ENCODE measurements at regions not wholly inside any gene's neighbourhood (a gene's known extent, or its start where the extent isn't known, plus 50 kb on each side); places are given as distances from the start of the nearest gene placed in this dataset.
"Not testable (repeated sequence)": the region's sequence is repeated elsewhere in the genome, so short reads cannot be mapped to it uniquely, and the experiment has no call there.

DNA sequence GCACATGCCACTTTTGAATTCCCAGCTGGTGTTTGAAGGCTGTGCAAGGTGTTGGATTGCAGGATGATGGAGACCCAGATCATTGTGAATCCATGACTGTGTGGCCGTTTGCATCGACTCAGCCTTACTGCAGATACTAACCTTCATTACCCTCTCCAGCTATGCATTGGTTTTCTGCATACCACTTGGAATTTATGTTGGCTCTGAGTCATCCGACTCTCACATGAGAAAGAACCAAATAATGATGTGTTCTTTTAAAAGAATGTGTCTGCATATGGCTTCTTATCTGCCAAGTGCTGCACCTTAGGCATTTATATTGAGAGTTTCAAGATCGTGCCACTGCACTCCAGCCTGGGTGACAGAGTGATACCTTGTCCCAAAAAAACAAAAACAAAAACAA lies 106.7 kb upstream of the PRKX start:
- no peak for DNase-seq (ENCODE audit: low read depth, low spot score)
- Mint-ChIP-seq H3K4me1 (peaks cover under 1% of the 10 kb centered on the region), H3K27me3 (ENCODE audit: low read depth) (peaks cover under 1% of the 10 kb centered on the region), H3K36me3 (ENCODE audit: low read depth) (peaks cover 26% of the 10 kb centered on the region), H3K9me3 (no peaks in the 10 kb centered on the region), H3K4me3 (no peak overlapping the region), H3K27ac (ENCODE audit: unreplicated experiment) (no peak overlapping the region)
- TF ChIP-seq, protein P1, sequence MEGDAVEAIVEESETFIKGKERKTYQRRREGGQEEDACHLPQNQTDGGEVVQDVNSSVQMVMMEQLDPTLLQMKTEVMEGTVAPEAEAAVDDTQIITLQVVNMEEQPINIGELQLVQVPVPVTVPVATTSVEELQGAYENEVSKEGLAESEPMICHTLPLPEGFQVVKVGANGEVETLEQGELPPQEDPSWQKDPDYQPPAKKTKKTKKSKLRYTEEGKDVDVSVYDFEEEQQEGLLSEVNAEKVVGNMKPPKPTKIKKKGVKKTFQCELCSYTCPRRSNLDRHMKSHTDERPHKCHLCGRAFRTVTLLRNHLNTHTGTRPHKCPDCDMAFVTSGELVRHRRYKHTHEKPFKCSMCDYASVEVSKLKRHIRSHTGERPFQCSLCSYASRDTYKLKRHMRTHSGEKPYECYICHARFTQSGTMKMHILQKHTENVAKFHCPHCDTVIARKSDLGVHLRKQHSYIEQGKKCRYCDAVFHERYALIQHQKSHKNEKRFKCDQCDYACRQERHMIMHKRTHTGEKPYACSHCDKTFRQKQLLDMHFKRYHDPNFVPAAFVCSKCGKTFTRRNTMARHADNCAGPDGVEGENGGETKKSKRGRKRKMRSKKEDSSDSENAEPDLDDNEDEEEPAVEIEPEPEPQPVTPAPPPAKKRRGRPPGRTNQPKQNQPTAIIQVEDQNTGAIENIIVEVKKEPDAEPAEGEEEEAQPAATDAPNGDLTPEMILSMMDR (conservative IDR thresholded peaks at IDR 0.05): no peak

DNA sequence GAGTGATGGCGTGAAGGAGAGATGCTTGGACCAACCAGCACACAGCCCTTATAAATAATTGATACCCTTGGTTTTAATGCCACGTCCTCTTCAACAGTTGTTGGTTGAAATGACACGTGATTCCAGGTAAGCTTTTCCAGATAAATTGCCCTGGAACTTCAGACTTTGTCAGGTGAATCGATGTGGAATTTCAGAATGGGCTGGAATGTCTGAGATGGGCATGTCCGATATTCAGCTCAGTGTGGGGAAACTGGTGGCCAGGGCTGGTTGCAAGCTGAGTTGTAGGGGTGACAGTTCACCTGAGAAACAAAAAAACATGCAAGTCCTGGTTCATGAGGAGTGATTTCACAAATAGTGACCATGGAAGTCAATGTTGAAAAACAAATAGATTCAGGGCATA lies 104.0 kb upstream of the PRKX start:
- peaks cover 14% of the 10 kb centered on the region for H3K4me1 Mint-ChIP-seq
- H3K36me3 Mint-ChIP-seq (ENCODE audit: low read depth): peaks cover 21% of the 10 kb centered on the region
- H3K9me3 Mint-ChIP-seq; H3K27me3 Mint-ChIP-seq (ENCODE audit: low read depth); DNase-seq (ENCODE audit: low read depth, low spot score); H3K27ac Mint-ChIP-seq (ENCODE audit: unreplicated experiment): not testable (repeated sequence)
- peak overlapping the region; percentile 76 for H3K4me3 Mint-ChIP-seq

DNA sequence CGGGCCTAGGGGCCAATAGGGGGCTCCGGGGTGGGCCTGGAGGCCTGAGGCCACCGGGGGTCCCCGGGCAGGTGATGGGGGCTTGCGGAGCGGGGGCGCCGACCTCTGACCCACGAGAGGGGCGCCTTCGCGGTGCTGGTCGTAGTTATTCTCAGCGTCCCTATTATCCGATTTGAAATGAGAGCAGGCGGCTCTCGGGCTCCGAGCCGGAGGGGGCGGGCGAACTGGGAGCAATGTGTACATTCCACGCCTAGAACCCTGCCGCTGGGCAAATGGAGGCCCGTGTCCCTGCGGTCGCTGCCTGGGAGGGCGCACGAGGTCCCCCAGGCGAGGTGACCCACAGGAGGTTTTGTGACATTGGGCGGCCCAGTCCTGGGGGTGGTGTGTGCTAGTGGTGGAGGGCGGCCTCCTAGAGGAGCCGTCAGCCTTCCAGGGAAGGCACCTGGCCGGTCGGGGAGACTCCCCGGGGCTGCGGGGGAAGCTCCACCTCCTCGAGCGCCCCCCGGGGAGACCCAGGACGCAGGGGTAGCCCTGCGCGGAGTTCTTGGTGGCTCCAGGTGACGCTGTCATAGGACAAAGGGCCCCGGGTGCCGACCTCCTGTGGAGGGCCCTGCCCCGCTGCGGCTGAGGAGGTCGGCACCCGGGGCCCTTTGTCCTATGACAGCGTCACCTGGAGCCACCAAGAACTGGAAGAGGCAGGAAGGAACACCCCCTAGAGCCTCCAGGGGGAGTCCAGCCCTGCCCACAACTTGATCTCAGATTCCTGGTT lies 102.6 kb upstream of the PRKX start:
- H3K27ac Mint-ChIP-seq (ENCODE audit: unreplicated experiment): no peak overlapping the region
- H3K9me3 Mint-ChIP-seq: no peaks in the 10 kb centered on the region
- H3K27me3 Mint-ChIP-seq (ENCODE audit: low read depth): peaks cover 13% of the 10 kb centered on the region
- peak; percentile 51 for DNase-seq (ENCODE audit: low read depth, low spot score)
- H3K36me3 Mint-ChIP-seq (ENCODE audit: low read depth): peaks cover 14% of the 10 kb centered on the region
- H3K4me1 Mint-ChIP-seq: peaks cover 24% of the 10 kb centered on the region
- H3K4me3 Mint-ChIP-seq: peak overlapping the region; percentile 78
- TF ChIP-seq, protein P1 (conservative IDR thresholded peaks at IDR 0.05): peak; percentile 14

DNA sequence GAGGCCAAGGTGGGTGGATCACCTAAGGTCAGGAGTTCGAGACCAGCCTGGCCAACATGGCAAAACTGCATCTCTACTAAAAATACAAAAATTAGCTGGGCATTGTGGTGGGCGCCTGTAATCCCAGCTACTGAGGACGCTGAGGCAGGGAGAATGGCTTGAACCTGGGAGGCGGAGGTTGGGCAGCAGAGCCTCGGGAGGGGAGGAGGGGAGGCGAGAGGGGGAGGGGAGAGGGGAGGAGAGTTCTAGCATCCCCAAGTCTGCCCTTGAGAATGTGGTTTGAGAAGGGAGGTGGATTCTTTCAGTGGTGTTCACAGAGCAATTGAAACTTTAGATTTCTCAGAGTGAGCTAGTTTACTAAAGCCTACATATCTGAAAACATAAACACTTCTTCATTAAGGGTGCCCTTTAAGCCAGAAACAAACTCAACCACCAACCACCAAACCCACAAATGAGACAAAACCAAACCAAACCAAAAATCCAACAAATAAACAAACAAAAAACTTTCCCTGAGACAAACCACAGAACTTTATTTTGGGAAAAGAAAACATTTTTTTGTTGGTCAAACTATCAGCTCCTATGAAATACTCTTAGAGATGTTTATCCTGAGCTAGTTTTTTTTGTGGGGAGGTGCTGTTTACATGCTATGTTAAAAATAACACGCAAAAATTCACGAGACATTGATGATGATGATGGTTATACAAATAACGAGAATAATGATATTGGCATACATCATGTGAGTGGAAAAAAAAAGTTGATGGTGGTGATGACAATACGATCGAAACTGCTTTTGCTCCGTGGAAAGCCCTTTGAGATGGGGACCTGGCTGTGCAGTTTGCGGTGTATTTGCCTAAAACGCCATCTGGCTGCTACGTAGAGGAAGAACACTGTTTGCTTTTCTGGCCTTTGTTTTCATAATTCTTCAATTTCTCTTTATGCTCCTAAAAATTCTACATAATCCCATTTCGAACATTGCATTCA lies 98.2 kb upstream of the PRKX start:
- no peak overlapping the region for H3K27ac Mint-ChIP-seq (ENCODE audit: unreplicated experiment)
- H3K4me1 Mint-ChIP-seq: peaks cover 24% of the 10 kb centered on the region
- peak overlapping the region; percentile 77 for H3K4me3 Mint-ChIP-seq
- TF ChIP-seq, protein P1 (conservative IDR thresholded peaks at IDR 0.05): peak; percentile 79
- DNase-seq (ENCODE audit: low read depth, low spot score): no peak
- H3K27me3 Mint-ChIP-seq (ENCODE audit: low read depth): peaks cover 50% of the 10 kb centered on the region
- peaks cover 3% of the 10 kb centered on the region for H3K36me3 Mint-ChIP-seq (ENCODE audit: low read depth)
- no peaks in the 10 kb centered on the region for H3K9me3 Mint-ChIP-seq

DNA sequence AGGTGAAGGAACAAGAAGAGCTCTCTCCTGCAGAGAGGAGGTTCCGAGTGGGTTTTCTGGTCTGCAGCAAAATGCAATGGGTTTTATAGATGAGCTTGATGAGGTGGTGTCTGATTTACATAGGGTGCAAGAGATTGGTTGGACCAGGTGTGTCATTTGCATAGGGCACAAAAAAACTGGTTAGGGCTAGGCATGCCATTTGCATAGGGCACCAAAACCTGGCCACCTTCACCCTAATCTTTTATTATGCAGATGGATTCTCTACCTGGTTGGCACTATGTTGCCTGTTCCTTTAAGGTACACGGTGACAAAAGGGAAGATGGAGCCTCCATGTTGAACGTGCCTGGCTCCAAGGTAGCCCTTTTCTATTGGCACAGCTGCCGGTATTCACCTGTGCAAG lies 94.5 kb upstream of the PRKX start:
- H3K4me3 Mint-ChIP-seq: no peak overlapping the region
- no peaks in the 10 kb centered on the region for H3K9me3 Mint-ChIP-seq
- H3K4me1 Mint-ChIP-seq: peaks cover 14% of the 10 kb centered on the region
- TF ChIP-seq, protein P1 (conservative IDR thresholded peaks at IDR 0.05): no peak
- peaks cover 53% of the 10 kb centered on the region for H3K27me3 Mint-ChIP-seq (ENCODE audit: low read depth)
- no peak overlapping the region for H3K27ac Mint-ChIP-seq (ENCODE audit: unreplicated experiment)
- no peak for DNase-seq (ENCODE audit: low read depth, low spot score)
- H3K36me3 Mint-ChIP-seq (ENCODE audit: low read depth): no peaks in the 10 kb centered on the region

Measured in neural crest cell (in vitro differentiated cells).